ES-I3 (cell line): ENCODE measurements at regions not wholly inside any gene's neighbourhood (a gene's known extent, or its start where the extent isn't known, plus 50 kb on each side); places are given as distances from the start of the nearest gene placed in this dataset.

Source experiments
- H3K36me3 ChIP-seq: 2 replicates; pipeline ENCODE4 v1.6.1; 2013; ENCODE audit warnings: mild to moderate bottlenecking, low read length, control low read depth, moderate library complexity; ENCODE audit not compliant: insufficient read depth
- H3K4me1 ChIP-seq: 2 replicates; pipeline ENCODE4 v1.6.1; 2013; ENCODE audit warnings: mild to moderate bottlenecking, control low read depth, low read length; ENCODE audit not compliant: insufficient read depth
- H3K9ac ChIP-seq: 2 replicates; pipeline ENCODE4 v1.6.1; 2013; ENCODE audit warnings: low read depth, mild to moderate bottlenecking, low read length, moderate library complexity
- H3K9me3 ChIP-seq: 2 replicates; pipeline ENCODE4 v1.6.1; 2013; ENCODE audit warnings: mild to moderate bottlenecking, low read length, moderate library complexity; ENCODE audit not compliant: control insufficient read depth, insufficient read depth

DNA sequence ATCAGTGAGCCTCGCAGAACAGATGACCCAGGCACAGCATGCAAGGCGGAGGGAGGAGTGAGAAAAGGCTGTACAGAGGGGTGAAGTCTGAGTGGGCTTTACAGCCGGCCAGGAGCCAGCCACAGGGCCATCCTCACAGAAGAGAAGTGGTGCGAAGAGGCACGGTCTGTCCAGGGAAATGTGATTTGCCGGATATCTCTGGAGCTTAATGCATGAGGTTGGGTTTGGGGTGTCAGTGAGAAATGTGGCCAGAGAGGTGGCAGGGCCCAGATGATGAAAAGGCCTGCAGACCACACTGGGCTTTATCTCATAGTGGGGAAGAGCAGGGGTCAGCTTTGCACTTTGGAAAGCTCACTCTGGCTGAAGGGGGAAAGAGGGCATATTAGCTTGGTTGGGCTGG lies 255.2 kb downstream of the BUD13 start:
- no peak overlapping the region for H3K9ac ChIP-seq
- H3K36me3 ChIP-seq = no peaks in the 10 kb centered on the region
- H3K4me1 ChIP-seq = no peaks in the 10 kb centered on the region
- H3K9me3 ChIP-seq = no peaks in the 10 kb centered on the region

DNA sequence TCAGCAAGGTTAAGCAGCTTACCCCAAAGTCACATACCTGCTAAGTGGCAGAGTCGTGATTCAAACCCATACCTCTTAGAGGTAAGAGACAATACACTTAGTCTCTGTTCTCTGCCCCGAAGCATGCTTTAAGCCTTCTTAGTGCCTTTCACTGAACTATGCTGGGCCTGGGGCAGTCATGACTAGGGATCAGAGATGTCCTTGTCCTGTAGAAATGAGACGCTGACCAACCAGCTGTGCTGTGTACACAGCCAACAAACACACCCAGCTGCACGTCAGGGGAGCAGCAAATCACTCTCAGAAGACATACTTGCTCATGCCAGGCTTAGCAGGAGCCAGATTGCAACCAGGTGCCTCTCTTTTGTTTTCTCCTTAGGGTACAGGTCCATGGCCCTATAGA lies 255.7 kb downstream of the BUD13 start:
- no peaks in the 10 kb centered on the region for H3K36me3 ChIP-seq
- H3K4me1 ChIP-seq = no peaks in the 10 kb centered on the region
- H3K9ac ChIP-seq = no peak overlapping the region
- H3K9me3 ChIP-seq = no peaks in the 10 kb centered on the region

DNA sequence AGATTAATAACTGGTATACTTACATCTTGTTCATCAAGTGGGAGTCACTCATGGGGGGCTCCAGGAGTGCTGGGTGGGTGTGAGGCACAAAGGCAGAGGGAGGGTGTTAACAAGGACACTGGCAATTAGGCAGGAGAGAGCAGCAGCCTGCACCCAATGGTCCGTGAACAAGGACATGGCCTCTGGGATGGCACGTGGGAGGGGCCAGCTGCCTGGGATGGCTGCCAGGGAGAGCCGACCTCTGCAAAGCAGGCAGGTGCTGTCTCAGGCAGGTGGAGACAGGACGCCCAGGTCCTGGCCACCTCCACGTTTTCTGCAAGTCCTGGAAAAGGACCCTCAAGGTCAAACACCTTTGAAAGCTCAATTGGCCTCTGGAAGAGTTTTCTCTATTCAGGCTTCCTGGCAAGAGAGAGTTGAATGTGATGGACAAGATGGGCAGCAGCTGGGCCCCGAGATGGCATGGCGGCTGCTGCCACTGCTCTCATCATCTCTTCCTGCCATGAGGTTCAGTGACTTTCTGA lies 257.1 kb downstream of the BUD13 start:
- Histone ChIP-seq H3K36me3 (no peaks in the 10 kb centered on the region), H3K9ac (no peak overlapping the region), H3K9me3 (no peaks in the 10 kb centered on the region), H3K4me1 (peaks cover 5% of the 10 kb centered on the region)

DNA sequence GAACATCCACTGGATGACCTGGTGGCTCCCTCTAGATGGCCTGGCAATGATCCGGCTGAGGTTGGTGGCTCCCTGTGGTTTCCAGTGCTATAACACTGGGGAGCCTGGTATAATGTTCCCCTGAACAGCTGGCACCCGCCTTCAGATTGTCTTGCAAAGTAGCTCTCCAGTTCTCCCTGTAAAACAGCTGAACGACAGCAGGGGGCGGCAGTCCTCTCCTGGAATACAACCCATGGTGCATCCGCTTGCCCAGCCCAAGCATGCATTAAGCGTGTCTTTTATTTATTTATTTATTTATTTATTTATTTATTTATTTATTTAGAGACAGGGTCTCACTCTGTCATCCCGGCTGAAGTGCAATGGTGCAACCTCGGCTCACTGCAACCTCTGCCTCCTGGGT lies 258.9 kb downstream of the BUD13 start:
- H3K9me3 ChIP-seq = no peaks in the 10 kb centered on the region
- peaks cover 7% of the 10 kb centered on the region for H3K4me1 ChIP-seq
- no peaks in the 10 kb centered on the region for H3K36me3 ChIP-seq
- H3K9ac ChIP-seq = no peak overlapping the region

DNA sequence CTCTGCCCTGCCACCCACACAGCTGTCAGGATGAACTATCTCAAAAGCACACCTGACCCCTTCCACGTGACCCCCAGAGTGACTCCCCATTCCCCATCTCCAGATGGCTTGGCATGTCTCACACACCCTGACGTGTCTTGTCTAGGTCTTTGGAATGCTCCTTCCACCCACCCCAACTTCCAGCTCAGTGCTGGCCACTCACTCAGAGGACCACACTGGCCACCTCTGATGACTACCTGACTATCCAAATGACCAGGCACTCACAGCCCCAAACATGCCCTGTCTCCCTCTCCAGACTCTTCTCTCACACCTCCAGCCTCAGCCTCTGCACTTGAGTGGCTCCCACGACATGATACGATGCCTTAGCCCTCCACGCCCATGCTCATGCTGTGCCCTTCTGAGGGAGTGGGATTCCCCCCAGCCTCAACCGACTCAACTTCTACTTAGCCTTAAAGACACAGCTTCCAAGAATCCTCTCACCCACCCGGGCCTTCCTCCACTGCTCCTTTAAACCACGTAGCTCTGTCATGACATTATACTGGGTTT lies 259.4 kb downstream of the BUD13 start:
- Histone ChIP-seq H3K9ac (no peak overlapping the region), H3K9me3 (no peaks in the 10 kb centered on the region), H3K4me1 (peaks cover 7% of the 10 kb centered on the region), H3K36me3 (no peaks in the 10 kb centered on the region)

- H3K4me1 ChIP-seq = peaks cover 7% of the 10 kb centered on the region
- no peaks in the 10 kb centered on the region for H3K9me3 ChIP-seq
- no peak overlapping the region for H3K9ac ChIP-seq
- no peaks in the 10 kb centered on the region for H3K36me3 ChIP-seq
Observed at GRCh38 chr11:116512841-116513240, 259.9 kb downstream of the BUD13 start.

- Histone ChIP-seq H3K36me3 (no peaks in the 10 kb centered on the region), H3K9ac (no peak overlapping the region), H3K9me3 (no peaks in the 10 kb centered on the region), H3K4me1 (peaks cover 7% of the 10 kb centered on the region)
Observed at GRCh38 chr11:116511684-116512083, 261.1 kb downstream of the BUD13 start.

DNA sequence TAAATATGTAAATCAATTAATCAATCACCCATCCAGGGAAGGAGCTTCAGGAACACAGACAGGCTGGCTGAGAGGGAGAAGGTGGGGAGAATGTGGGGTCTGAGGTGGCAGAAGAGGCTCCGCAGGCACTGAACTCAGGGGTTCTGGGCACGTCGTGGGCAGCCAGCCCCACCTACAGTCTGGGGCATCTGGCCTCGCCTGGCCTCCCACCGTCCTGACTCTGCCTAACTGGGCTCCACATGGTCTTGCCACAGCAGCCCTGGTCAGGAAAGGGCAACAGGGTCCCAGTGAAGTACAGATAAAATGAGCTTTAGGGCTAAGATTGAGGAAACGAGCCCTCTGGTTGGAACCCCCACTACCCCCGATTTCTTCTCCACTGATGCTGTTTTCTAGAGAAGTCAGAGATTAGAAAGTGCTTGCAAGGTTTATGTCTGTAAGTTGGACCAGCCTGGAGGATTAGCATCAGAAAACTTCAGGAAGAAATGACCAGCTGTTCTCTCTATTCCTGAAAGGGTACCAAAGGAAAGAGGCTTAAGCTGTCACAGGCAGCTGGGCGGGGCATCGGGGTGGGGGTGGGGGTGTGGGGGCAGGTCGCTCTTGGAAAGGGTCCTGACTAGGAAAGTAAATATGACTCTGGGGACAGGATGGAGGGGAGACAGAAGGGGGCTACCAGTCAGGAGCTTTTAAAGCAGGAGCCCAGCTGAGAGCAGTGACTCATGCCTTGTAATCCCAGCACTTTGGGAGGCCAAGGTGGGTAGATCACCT lies 261.7 kb downstream of the BUD13 start:
- Histone ChIP-seq H3K9ac (no peak overlapping the region), H3K9me3 (no peaks in the 10 kb centered on the region), H3K36me3 (no peaks in the 10 kb centered on the region), H3K4me1 (peaks cover 11% of the 10 kb centered on the region)

DNA sequence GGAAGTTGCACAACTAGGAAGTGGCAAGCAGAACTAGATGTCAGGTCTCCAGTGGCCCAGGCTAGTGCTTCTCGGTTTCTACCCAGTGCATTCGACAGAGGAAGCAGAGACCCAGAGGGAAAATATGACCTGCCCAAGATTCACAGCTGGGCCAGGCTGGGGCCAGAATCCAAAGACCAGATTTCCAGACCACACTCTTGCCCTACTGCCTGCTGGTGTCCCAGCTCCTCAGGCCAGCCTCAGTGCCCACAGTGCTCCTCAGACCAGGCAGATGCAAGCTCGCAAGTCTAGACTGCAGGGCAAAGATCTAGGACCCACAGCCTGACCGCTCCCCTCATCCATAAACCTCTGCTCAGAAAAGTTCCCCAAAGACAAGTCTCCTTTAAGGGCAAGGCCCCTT lies 262.6 kb downstream of the BUD13 start:
- Histone ChIP-seq H3K36me3 (no peaks in the 10 kb centered on the region), H3K4me1 (peaks cover 20% of the 10 kb centered on the region), H3K9ac (no peak overlapping the region), H3K9me3 (no peaks in the 10 kb centered on the region)

DNA sequence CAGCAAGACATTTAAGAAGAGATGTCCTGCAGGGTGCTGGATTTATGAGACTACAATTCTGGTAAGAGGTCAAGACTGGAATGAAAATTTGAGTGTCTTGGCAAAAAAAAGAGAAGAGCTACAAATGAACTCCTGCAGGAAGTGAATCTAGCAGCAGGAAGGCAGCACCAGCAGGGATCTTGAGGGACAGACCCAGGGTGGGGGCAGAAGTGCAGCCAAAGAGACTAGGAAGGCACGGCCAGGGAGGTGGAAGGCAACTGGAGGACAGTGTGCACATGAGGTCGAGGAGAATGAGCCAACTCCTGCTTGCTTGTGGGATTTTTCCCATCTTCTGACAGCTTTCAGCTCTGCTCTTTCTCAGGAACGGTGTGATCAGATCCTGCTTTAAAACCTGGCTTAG lies 263.2 kb downstream of the BUD13 start:
- Histone ChIP-seq H3K4me1 (peaks cover 22% of the 10 kb centered on the region), H3K36me3 (no peaks in the 10 kb centered on the region), H3K9ac (no peak overlapping the region), H3K9me3 (no peaks in the 10 kb centered on the region)

DNA sequence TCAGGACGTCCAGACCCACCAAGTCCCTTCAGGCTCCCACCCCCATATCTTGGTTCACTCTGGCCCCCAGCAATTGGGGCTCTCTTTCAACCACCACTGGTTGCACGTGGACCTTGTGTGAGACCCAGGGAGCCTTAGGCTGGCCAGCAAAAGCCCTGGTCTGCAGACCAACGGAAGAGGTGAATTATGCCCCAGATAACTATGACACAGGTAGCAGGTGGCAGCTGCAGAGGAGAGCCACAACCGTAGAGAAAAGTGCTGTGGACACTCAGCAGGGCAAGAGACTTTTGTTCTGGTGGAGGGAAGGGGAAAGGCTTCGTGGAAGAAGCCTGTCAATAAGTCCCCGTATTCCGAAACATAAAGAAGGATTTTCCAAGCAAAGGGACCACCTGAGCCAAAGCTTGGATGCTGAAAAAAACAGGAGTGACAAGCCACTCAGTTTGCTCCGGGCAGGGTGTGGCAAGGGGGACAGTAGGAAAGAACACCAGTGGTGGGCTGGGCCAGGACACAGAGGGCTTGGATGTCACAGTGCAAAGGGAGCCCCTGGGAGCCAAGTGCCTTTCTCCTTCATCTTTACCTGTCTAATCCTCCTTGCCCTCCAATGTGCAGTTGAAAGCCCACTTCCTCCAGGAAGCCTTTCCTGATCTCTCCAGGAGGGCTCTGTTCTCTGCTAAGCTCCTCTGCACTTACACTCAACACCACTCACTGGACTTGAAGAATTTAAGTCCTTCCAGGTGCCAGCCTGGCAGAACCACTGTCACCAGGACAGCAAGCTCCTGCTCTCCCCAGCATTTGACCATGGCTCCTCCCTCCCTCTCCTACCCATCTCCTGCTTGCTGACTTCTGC lies 264.7 kb downstream of the BUD13 start:
- Histone ChIP-seq H3K36me3 (no peaks in the 10 kb centered on the region), H3K9me3 (no peaks in the 10 kb centered on the region), H3K9ac (no peak overlapping the region), H3K4me1 (peaks cover 22% of the 10 kb centered on the region)

- peaks cover 24% of the 10 kb centered on the region for H3K4me1 ChIP-seq
Observed at GRCh38 chr11:116507016-116507415, 265.8 kb downstream of the BUD13 start.

DNA sequence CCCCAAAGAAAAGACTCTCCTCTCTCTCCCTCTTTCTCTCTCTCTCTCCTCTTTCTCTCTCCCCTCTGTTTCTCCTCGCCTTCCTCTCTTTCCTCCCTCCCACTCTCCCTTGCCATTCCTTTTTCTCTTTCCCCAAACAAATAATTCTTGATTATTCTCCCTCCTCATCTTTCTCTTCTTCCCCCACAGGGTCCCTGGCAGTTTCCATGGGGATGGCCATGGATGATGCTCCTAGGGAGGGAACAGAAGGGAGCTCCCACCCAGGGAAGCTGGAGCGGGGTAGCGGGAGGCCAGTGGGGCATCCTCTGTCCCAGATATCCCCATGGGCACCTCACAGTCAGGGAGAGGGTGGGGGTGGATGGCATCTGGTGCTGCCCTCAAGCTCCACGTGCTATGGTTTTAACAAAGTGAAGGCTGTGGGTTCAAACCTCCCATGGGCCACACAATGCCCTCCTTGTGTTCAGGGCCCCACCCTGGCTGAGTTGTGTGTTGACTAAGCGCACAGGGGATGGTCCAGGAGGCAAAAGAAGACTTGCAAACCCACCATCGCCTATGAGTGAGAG lies 266.4 kb downstream of the BUD13 start:
- no peaks in the 10 kb centered on the region for H3K36me3 ChIP-seq
- no peaks in the 10 kb centered on the region for H3K9me3 ChIP-seq
- H3K9ac ChIP-seq = no peak overlapping the region
- H3K4me1 ChIP-seq = peaks cover 29% of the 10 kb centered on the region

More at GRCh38 chr11:116507016-116507415, 265.8 kb downstream of the BUD13 start:
- Histone ChIP-seq H3K9me3 (no peaks in the 10 kb centered on the region), H3K9ac (no peak overlapping the region), H3K36me3 (no peaks in the 10 kb centered on the region)
